ENCODE measurements at regions not wholly inside any gene's neighbourhood (a gene's known extent, or its start where the extent isn't known, plus 50 kb on each side); places are given as distances from the start of the nearest gene placed in this dataset.

DNA sequence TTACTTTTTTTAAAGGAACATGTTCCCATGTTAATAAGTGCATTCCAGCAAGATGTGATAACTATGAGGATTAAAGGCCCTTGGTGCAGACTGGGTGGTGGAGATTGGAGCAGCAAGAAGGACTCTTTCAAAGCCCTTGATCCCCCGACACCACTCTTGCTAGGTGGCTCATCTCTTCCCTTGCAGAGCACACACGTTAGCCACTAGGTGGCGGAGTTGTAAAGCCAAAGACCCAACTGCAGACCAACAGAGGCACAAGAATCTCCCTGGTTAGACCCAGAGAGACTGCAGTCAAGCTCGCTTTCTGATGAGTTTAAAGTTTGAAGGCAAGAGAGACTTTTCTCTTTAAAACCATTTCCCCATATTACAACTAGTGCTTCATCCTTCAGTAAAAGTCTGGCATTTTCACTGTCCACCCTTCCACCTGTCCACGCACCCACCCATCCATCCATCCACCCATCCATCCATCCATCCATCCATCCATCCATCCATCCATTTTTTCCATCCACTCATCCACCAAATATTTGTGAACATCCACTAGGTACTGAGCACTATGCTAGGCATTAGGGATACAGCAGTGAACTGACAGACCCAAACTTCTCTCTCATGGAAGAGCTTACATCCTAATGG is 226.9 kb downstream of the MSX2 start:
- H3F3A ChIP-seq (replicated peaks; ENCODE audit: insufficient read depth) = no peaks in the 10 kb centered on the region
- peak; percentile 75 for DNase-seq
- H3K9me2 ChIP-seq = no peaks in the 10 kb centered on the region
- no peak overlapping the region for H2AFZ ChIP-seq (ENCODE audit: low read depth)
- 23% methylated on average over 5 of the region's 5 CpGs for WGBS (ENCODE audit: low lambda C conversion rate)
- H3K36me3 ChIP-seq (replicated peaks in 1 of 2; ENCODE audit: control insufficient read depth in 1 of 2, insufficient read depth in 2 of 2, low read length in 1 of 2) = no peaks in the 10 kb centered on the region
- no peaks in the 10 kb centered on the region for H3K4me1 ChIP-seq (ENCODE audit: control insufficient read depth in 1 of 2, insufficient read depth in 2 of 2, low read depth in 1 of 2, low read length in 1 of 2)
- H3K27me3 ChIP-seq (ENCODE audit: insufficient read depth) = no peaks in the 10 kb centered on the region
- no peak overlapping the region for H3K27ac ChIP-seq (ENCODE audit: low read depth in 2 of 2, low read length in 1 of 2)
- H3K79me2 ChIP-seq (ENCODE audit: insufficient read depth) = no peaks in the 10 kb centered on the region
- no peak overlapping the region; a peak in 1 of 4 replicates for H3K4me3 ChIP-seq (ENCODE audit: low read depth in 2 of 2, low read length in 1 of 2)
- no peak overlapping the region for H3K9ac ChIP-seq
- CTCF ChIA-PET = interaction anchor here (0.6 to 3.1 kb wide), 30 partner anchors 10 to 778 kb away, joined by 3 to 20 read pairs (median 4); partner anchors contain the start of gene DRD1
- POLR2A ChIA-PET = interaction anchor here (0.6 kb wide), 1 partner anchor 571 kb away, joined by 3 read pairs; no protein-coding TSS in a partner anchor
- no peaks in the 10 kb centered on the region for H3K9me3 ChIP-seq
- H3K4me2 ChIP-seq = no peak overlapping the region
- H4K20me1 ChIP-seq (ENCODE audit: insufficient read depth) = no peaks in the 10 kb centered on the region
- TF ChIP-seq, protein P1, sequence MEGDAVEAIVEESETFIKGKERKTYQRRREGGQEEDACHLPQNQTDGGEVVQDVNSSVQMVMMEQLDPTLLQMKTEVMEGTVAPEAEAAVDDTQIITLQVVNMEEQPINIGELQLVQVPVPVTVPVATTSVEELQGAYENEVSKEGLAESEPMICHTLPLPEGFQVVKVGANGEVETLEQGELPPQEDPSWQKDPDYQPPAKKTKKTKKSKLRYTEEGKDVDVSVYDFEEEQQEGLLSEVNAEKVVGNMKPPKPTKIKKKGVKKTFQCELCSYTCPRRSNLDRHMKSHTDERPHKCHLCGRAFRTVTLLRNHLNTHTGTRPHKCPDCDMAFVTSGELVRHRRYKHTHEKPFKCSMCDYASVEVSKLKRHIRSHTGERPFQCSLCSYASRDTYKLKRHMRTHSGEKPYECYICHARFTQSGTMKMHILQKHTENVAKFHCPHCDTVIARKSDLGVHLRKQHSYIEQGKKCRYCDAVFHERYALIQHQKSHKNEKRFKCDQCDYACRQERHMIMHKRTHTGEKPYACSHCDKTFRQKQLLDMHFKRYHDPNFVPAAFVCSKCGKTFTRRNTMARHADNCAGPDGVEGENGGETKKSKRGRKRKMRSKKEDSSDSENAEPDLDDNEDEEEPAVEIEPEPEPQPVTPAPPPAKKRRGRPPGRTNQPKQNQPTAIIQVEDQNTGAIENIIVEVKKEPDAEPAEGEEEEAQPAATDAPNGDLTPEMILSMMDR (IDR thresholded peaks at IDR 0.05) = peak; percentile 87
- peak; percentile 86 for TF ChIP-seq SMC3 (IDR thresholded peaks at IDR 0.05; ENCODE audit: low read depth, low read length)
- TF ChIP-seq TAF1 (IDR thresholded peaks at IDR 0.05; ENCODE audit: borderline replicate concordance, low read depth, low read length) = no peak
- TF ChIP-seq FOXJ3 (CRISPR knock-in tag; IDR thresholded peaks at IDR 0.05) = no peak
- TF ChIP-seq RAD21 (IDR thresholded peaks at IDR 0.05; ENCODE audit: low read length) = peak; percentile 94

DNA sequence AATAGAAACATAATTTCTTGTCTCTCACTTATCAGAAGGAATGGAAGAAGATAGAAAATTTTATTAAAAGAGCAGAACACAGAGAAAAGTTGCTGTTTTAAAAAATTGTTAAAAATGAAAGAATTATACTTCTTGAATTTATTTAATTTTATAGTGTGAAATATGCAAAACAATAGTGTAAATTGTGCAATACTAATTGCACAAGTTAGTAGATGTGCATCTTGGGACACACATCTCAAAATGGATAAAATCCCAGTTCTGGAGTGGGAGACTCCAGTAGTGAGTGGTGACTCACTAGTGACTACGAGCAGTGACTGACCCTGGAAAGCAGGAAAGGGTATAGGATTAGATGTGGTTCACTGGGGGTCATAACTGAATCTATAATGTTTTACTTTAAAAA is 223.2 kb downstream of the MSX2 start:
- H3K4me3 ChIP-seq (ENCODE audit: low read depth in 2 of 2, low read length in 1 of 2) = no peak overlapping the region
- no peaks in the 10 kb centered on the region for H3K36me3 ChIP-seq (replicated peaks in 1 of 2; ENCODE audit: control insufficient read depth in 1 of 2, insufficient read depth in 2 of 2, low read length in 1 of 2)
- no peak overlapping the region for H3K4me2 ChIP-seq
- CTCF ChIA-PET = interaction anchor here (0.7 to 1.5 kb wide), 2 partner anchors 32 to 38 kb away, joined by 3 read pairs; no protein-coding TSS in a partner anchor
- DNase-seq = no peak
- H3F3A ChIP-seq (replicated peaks; ENCODE audit: insufficient read depth) = no peaks in the 10 kb centered on the region
- no peaks in the 10 kb centered on the region for H3K79me2 ChIP-seq (ENCODE audit: insufficient read depth)
- POLR2A ChIA-PET = no interaction called here
- no peak overlapping the region for H2AFZ ChIP-seq (ENCODE audit: low read depth)
- H3K27me3 ChIP-seq (ENCODE audit: insufficient read depth) = no peaks in the 10 kb centered on the region
- no peaks in the 10 kb centered on the region for H4K20me1 ChIP-seq (ENCODE audit: insufficient read depth)
- 23% methylated on average over 1 of the region's 1 CpG for WGBS (ENCODE audit: low lambda C conversion rate)
- no peaks in the 10 kb centered on the region for H3K9me2 ChIP-seq
- H3K9me3 ChIP-seq = no peaks in the 10 kb centered on the region
- no peak overlapping the region for H3K9ac ChIP-seq
- H3K27ac ChIP-seq (ENCODE audit: low read depth in 2 of 2, low read length in 1 of 2) = no peak overlapping the region
- no peak for TF ChIP-seq GATA2 (CRISPR knock-in tag; IDR thresholded peaks at IDR 0.05)
- no peak for TF ChIP-seq FOXM1 (IDR thresholded peaks at IDR 0.05; ENCODE audit: low read depth)
- no peak for TF ChIP-seq FOSL2 (IDR thresholded peaks at IDR 0.05; ENCODE audit: borderline replicate concordance, low read depth)
- TF ChIP-seq, protein P2, sequence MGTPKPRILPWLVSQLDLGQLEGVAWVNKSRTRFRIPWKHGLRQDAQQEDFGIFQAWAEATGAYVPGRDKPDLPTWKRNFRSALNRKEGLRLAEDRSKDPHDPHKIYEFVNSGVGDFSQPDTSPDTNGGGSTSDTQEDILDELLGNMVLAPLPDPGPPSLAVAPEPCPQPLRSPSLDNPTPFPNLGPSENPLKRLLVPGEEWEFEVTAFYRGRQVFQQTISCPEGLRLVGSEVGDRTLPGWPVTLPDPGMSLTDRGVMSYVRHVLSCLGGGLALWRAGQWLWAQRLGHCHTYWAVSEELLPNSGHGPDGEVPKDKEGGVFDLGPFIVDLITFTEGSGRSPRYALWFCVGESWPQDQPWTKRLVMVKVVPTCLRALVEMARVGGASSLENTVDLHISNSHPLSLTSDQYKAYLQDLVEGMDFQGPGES (IDR thresholded peaks at IDR 0.05; ENCODE audit: low read depth, low read length) = no peak
- TF ChIP-seq, protein P3, sequence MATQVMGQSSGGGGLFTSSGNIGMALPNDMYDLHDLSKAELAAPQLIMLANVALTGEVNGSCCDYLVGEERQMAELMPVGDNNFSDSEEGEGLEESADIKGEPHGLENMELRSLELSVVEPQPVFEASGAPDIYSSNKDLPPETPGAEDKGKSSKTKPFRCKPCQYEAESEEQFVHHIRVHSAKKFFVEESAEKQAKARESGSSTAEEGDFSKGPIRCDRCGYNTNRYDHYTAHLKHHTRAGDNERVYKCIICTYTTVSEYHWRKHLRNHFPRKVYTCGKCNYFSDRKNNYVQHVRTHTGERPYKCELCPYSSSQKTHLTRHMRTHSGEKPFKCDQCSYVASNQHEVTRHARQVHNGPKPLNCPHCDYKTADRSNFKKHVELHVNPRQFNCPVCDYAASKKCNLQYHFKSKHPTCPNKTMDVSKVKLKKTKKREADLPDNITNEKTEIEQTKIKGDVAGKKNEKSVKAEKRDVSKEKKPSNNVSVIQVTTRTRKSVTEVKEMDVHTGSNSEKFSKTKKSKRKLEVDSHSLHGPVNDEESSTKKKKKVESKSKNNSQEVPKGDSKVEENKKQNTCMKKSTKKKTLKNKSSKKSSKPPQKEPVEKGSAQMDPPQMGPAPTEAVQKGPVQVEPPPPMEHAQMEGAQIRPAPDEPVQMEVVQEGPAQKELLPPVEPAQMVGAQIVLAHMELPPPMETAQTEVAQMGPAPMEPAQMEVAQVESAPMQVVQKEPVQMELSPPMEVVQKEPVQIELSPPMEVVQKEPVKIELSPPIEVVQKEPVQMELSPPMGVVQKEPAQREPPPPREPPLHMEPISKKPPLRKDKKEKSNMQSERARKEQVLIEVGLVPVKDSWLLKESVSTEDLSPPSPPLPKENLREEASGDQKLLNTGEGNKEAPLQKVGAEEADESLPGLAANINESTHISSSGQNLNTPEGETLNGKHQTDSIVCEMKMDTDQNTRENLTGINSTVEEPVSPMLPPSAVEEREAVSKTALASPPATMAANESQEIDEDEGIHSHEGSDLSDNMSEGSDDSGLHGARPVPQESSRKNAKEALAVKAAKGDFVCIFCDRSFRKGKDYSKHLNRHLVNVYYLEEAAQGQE (IDR thresholded peaks at IDR 0.05; ENCODE audit: low read depth, low read length) = no peak
- TF ChIP-seq NRF1 (IDR thresholded peaks at IDR 0.05; ENCODE audit: low read depth, low read length) = no peak
- TF ChIP-seq MEF2A (IDR thresholded peaks at IDR 0.05; ENCODE audit: borderline replicate concordance, low read depth) = no peak
- no peak for TF ChIP-seq EP300 (IDR thresholded peaks at IDR 0.05; ENCODE audit: borderline replicate concordance in 1 of 2, low read depth in 1 of 2, low read length in 1 of 2)
- no peak for TF ChIP-seq RCOR1 (IDR thresholded peaks at IDR 0.05; ENCODE audit: low read length)
- TF ChIP-seq ELF1 (IDR thresholded peaks at IDR 0.05) = no peak
- TF ChIP-seq RFX5 (IDR thresholded peaks at IDR 0.05; ENCODE audit: low read length) = no peak
- TF ChIP-seq, protein P4, sequence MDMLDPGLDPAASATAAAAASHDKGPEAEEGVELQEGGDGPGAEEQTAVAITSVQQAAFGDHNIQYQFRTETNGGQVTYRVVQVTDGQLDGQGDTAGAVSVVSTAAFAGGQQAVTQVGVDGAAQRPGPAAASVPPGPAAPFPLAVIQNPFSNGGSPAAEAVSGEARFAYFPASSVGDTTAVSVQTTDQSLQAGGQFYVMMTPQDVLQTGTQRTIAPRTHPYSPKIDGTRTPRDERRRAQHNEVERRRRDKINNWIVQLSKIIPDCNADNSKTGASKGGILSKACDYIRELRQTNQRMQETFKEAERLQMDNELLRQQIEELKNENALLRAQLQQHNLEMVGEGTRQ (IDR thresholded peaks at IDR 0.05; ENCODE audit: borderline replicate concordance, low read depth, low read length) = no peak
- TF ChIP-seq EZH2phosphoT487 (IDR thresholded peaks at IDR 0.05; ENCODE audit: borderline replicate concordance, low read depth) = no peak
- no peaks in the 10 kb centered on the region; a peak in 1 of 4 replicates for H3K4me1 ChIP-seq (ENCODE audit: control insufficient read depth in 1 of 2, insufficient read depth in 2 of 2, low read depth in 1 of 2, low read length in 1 of 2)

Measured in SK-N-SH (cell line).